ENCODE measurements at regions not wholly inside any gene's neighbourhood (a gene's known extent, or its start where the extent isn't known, plus 50 kb on each side); places are given as distances from the start of the nearest gene placed in this dataset.

GRCh38 chr7:93830141-93830925, 60.2 kb downstream of the TFPI2 start:
- Histone ChIP-seq H3K4me3 (ENCODE audit: low read depth, low read length) (no peak overlapping the region), H3K27ac (ENCODE audit: low read depth, low read length) (no peak overlapping the region), H3K9me3 (ENCODE audit: control insufficient read depth, insufficient read depth, low read length) (no peaks in the 10 kb centered on the region), H3K27me3 (ENCODE audit: control insufficient read depth, insufficient read depth, low read length) (no peaks in the 10 kb centered on the region)
- DNase-seq (ENCODE audit: low read depth, low spot score), result no peak
- POLR2A ChIA-PET, result no interaction called here
- TF ChIP-seq CTCF (IDR thresholded peaks at IDR 0.05; ENCODE audit: low read depth, low read length), result no peak
- CTCF ChIA-PET, result no interaction called here

GRCh38 chr7:93828260-93828659, 62.3 kb downstream of the TFPI2 start:
- DNase-seq (ENCODE audit: low read depth, low spot score), result no peak
- no peak overlapping the region for H3K4me3 ChIP-seq (ENCODE audit: low read depth, low read length)
- TF ChIP-seq CTCF (IDR thresholded peaks at IDR 0.05; ENCODE audit: low read depth, low read length), result no peak
- ChIA-PET CTCF (interaction anchor here (0.7 kb wide), 1 partner anchor 40 kb away, joined by 3 read pairs; no protein-coding TSS in a partner anchor), POLR2A (no interaction called here)
- no peaks in the 10 kb centered on the region for H3K27me3 ChIP-seq (ENCODE audit: control insufficient read depth, insufficient read depth, low read length)
- H3K27ac ChIP-seq (ENCODE audit: low read depth, low read length), result no peak overlapping the region
- no peaks in the 10 kb centered on the region for H3K9me3 ChIP-seq (ENCODE audit: control insufficient read depth, insufficient read depth, low read length)

- ChIA-PET CTCF (no interaction called here), POLR2A (interaction anchor here (0.8 kb wide), 1 partner anchor 178 kb away, joined by 4 read pairs; no protein-coding TSS in a partner anchor)
- H3K27ac ChIP-seq (ENCODE audit: low read depth, low read length), result no peak overlapping the region
- no peak overlapping the region for H3K4me3 ChIP-seq (ENCODE audit: low read depth, low read length)
- H3K9me3 ChIP-seq (ENCODE audit: control insufficient read depth, insufficient read depth, low read length), result no peaks in the 10 kb centered on the region
- DNase-seq (ENCODE audit: low read depth, low spot score), result no peak
- TF ChIP-seq CTCF (IDR thresholded peaks at IDR 0.05; ENCODE audit: low read depth, low read length), result no peak
- no peaks in the 10 kb centered on the region for H3K27me3 ChIP-seq (ENCODE audit: control insufficient read depth, insufficient read depth, low read length)
Measured at GRCh38 chr7:93823621-93824020, 66.9 kb downstream of the TFPI2 start.

- no peak overlapping the region for H3K4me3 ChIP-seq (ENCODE audit: low read depth, low read length)
- no peaks in the 10 kb centered on the region for H3K9me3 ChIP-seq (ENCODE audit: control insufficient read depth, insufficient read depth, low read length)
- no peak for TF ChIP-seq CTCF (IDR thresholded peaks at IDR 0.05; ENCODE audit: low read depth, low read length)
- CTCF ChIA-PET, result no interaction called here
- DNase-seq (ENCODE audit: low read depth, low spot score), result no peak
- no peaks in the 10 kb centered on the region for H3K27me3 ChIP-seq (ENCODE audit: control insufficient read depth, insufficient read depth, low read length)
- H3K27ac ChIP-seq (ENCODE audit: low read depth, low read length), result no peak overlapping the region
- POLR2A ChIA-PET, result no interaction called here
Measured at GRCh38 chr7:93821463-93821862, 69.1 kb downstream of the TFPI2 start.

- H3K27me3 ChIP-seq (ENCODE audit: control insufficient read depth, insufficient read depth, low read length), result no peaks in the 10 kb centered on the region
- POLR2A ChIA-PET, result no interaction called here
- no peak overlapping the region for H3K27ac ChIP-seq (ENCODE audit: low read depth, low read length)
- CTCF ChIA-PET, result no interaction called here
- no peak for DNase-seq (ENCODE audit: low read depth, low spot score)
- no peaks in the 10 kb centered on the region for H3K9me3 ChIP-seq (ENCODE audit: control insufficient read depth, insufficient read depth, low read length)
- TF ChIP-seq CTCF (IDR thresholded peaks at IDR 0.05; ENCODE audit: low read depth, low read length), result no peak
- no peak overlapping the region for H3K4me3 ChIP-seq (ENCODE audit: low read depth, low read length)
Measured at GRCh38 chr7:93819699-93820098, 70.9 kb downstream of the TFPI2 start.
